ENCODE measurements at regions not wholly inside any gene's neighbourhood (a gene's known extent, or its start where the extent isn't known, plus 50 kb on each side); places are given as distances from the start of the nearest gene placed in this dataset.
A peak's percentile ranks its signal among the peaks of the same experiment; 100 is the strongest.

DNA sequence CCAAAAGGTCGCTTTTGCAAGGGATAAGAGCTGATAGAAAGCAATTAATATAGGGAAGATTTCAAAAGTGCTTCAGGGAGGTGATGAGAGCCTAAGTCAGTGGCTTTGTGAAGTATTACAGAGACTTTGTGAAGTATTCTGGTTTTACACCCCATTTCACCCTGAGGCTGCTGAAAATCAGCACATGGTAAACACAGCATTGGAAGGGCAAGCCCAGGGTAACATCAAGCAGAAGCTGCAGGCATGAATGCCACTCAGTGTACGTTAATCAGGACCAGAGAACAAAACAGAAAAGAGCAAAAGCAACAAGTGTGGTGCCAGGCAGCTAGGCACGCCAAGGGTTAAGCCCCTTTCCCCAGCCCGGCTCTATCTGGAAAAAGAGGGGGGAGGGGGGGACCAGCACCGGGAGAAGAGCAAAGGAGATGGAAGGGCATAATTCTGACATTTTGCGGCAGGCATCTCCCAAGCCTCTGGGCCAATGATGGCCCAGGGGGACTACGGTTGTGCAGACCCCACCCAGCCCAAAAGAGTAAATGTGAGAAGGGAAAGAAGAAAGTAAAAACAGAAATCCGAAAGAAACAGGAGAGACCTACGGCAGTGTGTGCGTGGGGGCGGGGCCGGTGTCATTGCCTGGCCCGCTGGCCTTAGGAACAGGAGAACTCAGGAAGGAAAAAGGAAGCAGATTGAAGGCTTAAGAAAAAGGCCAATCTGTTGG is 58.9 kb downstream of the DHRS2 start:
- peak; percentile 3 to 5 for DNase-seq (ENCODE audit: low read depth in 2 of 2)
- peak overlapping the region in 1 of 2 donors; percentile 28 for H3K4me3 ChIP-seq (replicated peaks in 1 of 2; ENCODE audit: low read depth in 2 of 2, low read length in 2 of 2)
- no peak for TF ChIP-seq CTCF (IDR thresholded peaks at IDR 0.05; ENCODE audit: low read depth, low read length)

GRCh38 chr14:23695664-23695999 is 59.5 kb downstream of the DHRS2 start:
- DNase-seq (ENCODE audit: low read depth in 2 of 2) = no peak
- H3K4me3 ChIP-seq (replicated peaks in 1 of 2; ENCODE audit: low read depth in 2 of 2, low read length in 2 of 2) = no peak overlapping the region
- TF ChIP-seq CTCF (IDR thresholded peaks at IDR 0.05; ENCODE audit: low read depth, low read length) = no peak

GRCh38 chr14:23696701-23697239 is 60.6 kb downstream of the DHRS2 start:
- no peak for TF ChIP-seq CTCF (IDR thresholded peaks at IDR 0.05; ENCODE audit: low read depth, low read length)
- H3K4me3 ChIP-seq (replicated peaks in 1 of 2; ENCODE audit: low read depth in 2 of 2, low read length in 2 of 2) = no peak overlapping the region
- DNase-seq (ENCODE audit: low read depth in 2 of 2) = no peak

DNA sequence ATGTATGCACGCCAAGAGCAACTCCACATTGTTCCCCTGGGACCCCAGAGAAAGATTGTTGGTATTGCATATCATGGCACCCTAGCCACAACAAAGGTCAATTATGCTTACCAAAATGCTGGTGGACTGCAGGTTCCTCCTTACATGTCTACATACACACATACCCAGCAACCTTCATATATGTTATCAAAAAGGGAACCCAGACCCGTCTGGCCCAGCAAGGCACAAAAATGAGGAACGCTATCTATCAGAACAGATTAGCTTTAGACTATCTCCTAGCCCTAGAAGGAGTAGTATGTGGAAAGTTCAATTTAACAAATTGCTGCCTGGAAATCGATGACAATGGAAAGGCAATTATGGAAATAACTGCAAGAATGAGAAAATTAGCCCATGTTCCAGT is 61.5 kb downstream of the DHRS2 start:
- no peak for TF ChIP-seq CTCF (IDR thresholded peaks at IDR 0.05; ENCODE audit: low read depth, low read length)
- no peak overlapping the region for H3K4me3 ChIP-seq (replicated peaks in 1 of 2; ENCODE audit: low read depth in 2 of 2, low read length in 2 of 2)
- DNase-seq (ENCODE audit: low read depth in 2 of 2) = no peak

DNA sequence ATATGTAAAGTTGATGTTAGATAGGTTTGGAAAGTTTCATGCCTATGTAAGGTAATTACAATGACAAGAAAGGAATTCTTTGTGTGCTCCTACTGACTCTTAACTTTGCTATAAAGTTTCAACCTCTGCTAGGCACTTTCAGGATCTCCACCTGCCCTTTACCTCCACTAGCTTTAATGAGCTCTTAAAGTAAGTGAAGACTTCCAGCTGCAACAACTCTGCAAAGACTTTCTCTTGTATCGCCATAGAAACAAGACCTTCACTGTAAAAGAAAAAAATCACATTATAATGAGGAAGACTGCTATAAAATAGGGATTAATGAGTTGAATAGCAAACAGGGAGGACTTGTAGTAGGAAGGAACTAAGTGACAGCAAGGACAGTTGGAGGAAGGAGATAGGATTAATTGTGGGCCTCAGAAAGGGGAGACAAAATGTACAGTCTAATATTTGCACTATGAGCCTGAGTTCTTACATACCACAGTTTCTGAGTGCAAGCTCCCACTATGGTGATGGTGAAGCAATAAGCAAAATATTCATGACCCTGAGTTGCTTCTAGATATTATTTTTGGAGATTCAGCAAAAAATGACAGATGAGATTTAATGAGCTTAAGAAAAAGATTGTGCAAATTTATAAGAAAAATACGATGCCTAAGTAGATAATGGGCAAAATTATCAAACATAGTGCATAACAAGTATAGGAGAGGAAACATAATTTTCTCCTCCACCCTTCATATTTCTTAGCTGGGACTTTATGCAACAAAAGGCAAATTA is 66.7 kb downstream of the DHRS2 start:
- TF ChIP-seq CTCF (IDR thresholded peaks at IDR 0.05; ENCODE audit: low read depth, low read length) = no peak
- H3K4me3 ChIP-seq (replicated peaks in 1 of 2; ENCODE audit: low read depth in 2 of 2, low read length in 2 of 2) = no peak overlapping the region
- no peak for DNase-seq (ENCODE audit: low read depth in 2 of 2)

GRCh38 chr14:23704890-23705289 is 68.7 kb downstream of the DHRS2 start:
- TF ChIP-seq CTCF (IDR thresholded peaks at IDR 0.05; ENCODE audit: low read depth, low read length) = no peak
- DNase-seq (ENCODE audit: low read depth in 2 of 2) = no peak
- no peak overlapping the region for H3K4me3 ChIP-seq (replicated peaks in 1 of 2; ENCODE audit: low read depth in 2 of 2, low read length in 2 of 2)
